Endothelial cell of umbilical vein (primary cell): ENCODE measurements at regions not wholly inside any gene's neighbourhood (a gene's known extent, or its start where the extent isn't known, plus 50 kb on each side); places are given as distances from the start of the nearest gene placed in this dataset.

ENCODE experiments used
- BruUV-seq: library from RNA; stranded (reverse); fragments of 400-500 nt; replicated peaks from 2 replicates; lab custom pipeline; 2021; lab: Mats Ljungman, UMichigan
- CTCF ChIA-PET: fragments of 300-600, 350-600 bp; sonication (Branson Sonifier 250); formaldehyde crosslinking; loops from one replicate; lab custom pipeline; 2021; ENCODE audit warnings: antibody characterized with exemption, inconsistent platforms; lab: Charles Lee
- POLR2A ChIA-PET: fragments of 300-600, 350-600 bp; sonication (Branson Sonifier 250); formaldehyde crosslinking; loops from one replicate; lab custom pipeline; 2021; ENCODE audit warnings: antibody characterized with exemption, inconsistent platforms; lab: Charles Lee
- DNase-seq: peaks from one replicate; pipeline ENCODE4 v3.0.0-alpha.2; 2011; ENCODE audit warnings: low read depth, low spot score
- FAIRE-seq: peaks from 2 replicates; lab custom pipeline; 2011; peaks lifted over from hg19 to GRCh38; lab: Jason Lieb, UNC
- H2AFZ ChIP-seq: 2 replicates; pipeline ENCODE4 v1.6.0; 2012; ENCODE audit warnings: low read depth, low read length, control low read depth, inconsistent platforms
- H3K27ac ChIP-seq: 2 replicates; pipeline ENCODE4 v1.5.1; 2011; ENCODE audit warnings: low read depth, mild to moderate bottlenecking, control low read depth, low read length, moderate library complexity; ENCODE audit not compliant: insufficient read depth
- H3K27me3 ChIP-seq, 2 experiments: 2 replicates each; pipeline versions ENCODE4 v1.6.0 to v1.6.1; 2011; ENCODE audit warnings: low read length in 2 of 2, mixed read lengths in 1 of 2; ENCODE audit not compliant: control insufficient read depth in 2 of 2, insufficient read depth in 2 of 2
- H3K36me3 ChIP-seq, 2 experiments: 2 replicates in 1 of 2; 3 replicates in 1 of 2; pipeline ENCODE4 v1.5.1; 2011; ENCODE audit warnings: low read length in 2 of 2, mild to moderate bottlenecking in 1 of 2, moderate library complexity in 1 of 2; ENCODE audit not compliant: control insufficient read depth in 2 of 2, insufficient read depth in 2 of 2; ENCODE audit errors: extremely low read depth in 1 of 2
- H3K4me1 ChIP-seq: 3 replicates; pipeline ENCODE4 v1.5.1; 2011; ENCODE audit warnings: mild to moderate bottlenecking, low read length; ENCODE audit not compliant: control insufficient read depth, insufficient read depth; ENCODE audit errors: extremely low read depth
- H3K4me2 ChIP-seq: 2 replicates; pipeline ENCODE4 v1.6.1; 2011; ENCODE audit warnings: low read length, control low read depth, mixed read lengths; ENCODE audit not compliant: insufficient read depth
- H3K4me3 ChIP-seq, 3 experiments: fragments of 200-600 bp in 1 of 3; sonication (generic), shearing (Covaris generic) in 1 of 3; replicated peaks in 1 of 3; 2 replicates each; pipeline ENCODE4 v1.5.1; 2011 to 2016; ENCODE audit warnings: control low read depth in 3 of 3, low read length in 3 of 3, mild to moderate bottlenecking in 2 of 3, inconsistent platforms in 1 of 3, low read depth in 1 of 3, moderate library complexity in 1 of 3; ENCODE audit not compliant: insufficient read depth in 1 of 3
- H3K79me2 ChIP-seq: 2 replicates; pipeline ENCODE4 v1.6.0; 2012; ENCODE audit warnings: low read length, inconsistent platforms; ENCODE audit not compliant: control insufficient read depth, insufficient read depth
- H3K9ac ChIP-seq: replicated peaks from 2 replicates; pipeline ENCODE3; 2011; ENCODE audit warnings: low read length, control low read depth; ENCODE audit not compliant: insufficient read depth; ENCODE audit errors: extremely low read depth
- H3K9me1 ChIP-seq: replicated peaks from 3 replicates; pipeline ENCODE4 v1.6.0; 2011; ENCODE audit warnings: mild to moderate bottlenecking, low read length; ENCODE audit not compliant: control insufficient read depth, insufficient read depth; ENCODE audit errors: extremely low read depth
- H3K9me3 ChIP-seq: replicated peaks from 2 replicates; pipeline ENCODE4 v1.5.1; 2012; ENCODE audit warnings: low read length, inconsistent platforms; ENCODE audit not compliant: control insufficient read depth, insufficient read depth
- H4K20me1 ChIP-seq: replicated peaks from 2 replicates; pipeline ENCODE3; 2011; ENCODE audit warnings: mild to moderate bottlenecking, low read length; ENCODE audit not compliant: control insufficient read depth, insufficient read depth; ENCODE audit errors: extremely low read depth
- JUN ChIP-seq: IDR thresholded peaks from 2 replicates; pipeline ENCODE4 v1.6.1; 2011; ENCODE audit warnings: borderline replicate concordance, low read depth; ENCODE audit not compliant: insufficient read length, insufficient read depth
- POLR2A ChIP-seq: IDR thresholded peaks from 2 replicates; pipeline ENCODE4 v1.6.1; 2012; ENCODE audit warnings: low read depth, mild to moderate bottlenecking, control low read depth, low read length
- dilution Hi-C: fragments of 300-500 bp; cut with MboI; formaldehyde crosslinking; loops from one replicate; pipeline ENCODE4 v1.15.0; 2019; ENCODE audit warnings: low sequenced_read_pairs; ENCODE audit not compliant: extremely low pct_ligation_motif_present
- intact Hi-C: fragments of 100-400 bp; cut with micrococcal nuclease; formaldehyde crosslinking; loops from one replicate; pipeline ENCODE4 v1.10.0; 2022

- dilution Hi-C loops (no loop called here), intact Hi-C loops (no loop called here)
- peaks cover 2% of the 10 kb centered on the region for H3K9me3 ChIP-seq
- no peak overlapping the region for H3K4me3 ChIP-seq
- H3K9ac ChIP-seq = no peak overlapping the region
- DNase-seq (no peak), FAIRE-seq (no peak)
- no peaks in the 10 kb centered on the region for H3K27me3 ChIP-seq
- BruUV-seq = no TSS peak
- H3K79me2 ChIP-seq = no peaks in the 10 kb centered on the region
- ChIA-PET POLR2A (no interaction called here), CTCF (no interaction called here)
- no peak for TF ChIP-seq JUN
- H2AFZ ChIP-seq = no peak overlapping the region
- H4K20me1 ChIP-seq = no peaks in the 10 kb centered on the region
- no peaks in the 10 kb centered on the region for H3K9me1 ChIP-seq
- no peaks in the 10 kb centered on the region for H3K36me3 ChIP-seq
- no peak overlapping the region for H3K27ac ChIP-seq
- no peaks in the 10 kb centered on the region for H3K4me1 ChIP-seq
- H3K4me2 ChIP-seq = no peak overlapping the region
Measured at GRCh38 chr10:20608503-20608902, 288.6 kb downstream of the NEBL start.

- Histone ChIP-seq H3K27me3 (no peaks in the 10 kb centered on the region), H3K9ac (no peak overlapping the region), H3K36me3 (no peaks in the 10 kb centered on the region), H4K20me1 (no peaks in the 10 kb centered on the region), H3K4me3 (no peak overlapping the region), H3K9me3 (peaks cover 2% of the 10 kb centered on the region), H3K79me2 (no peaks in the 10 kb centered on the region), H3K4me1 (no peaks in the 10 kb centered on the region), H3K9me1 (no peaks in the 10 kb centered on the region), H3K4me2 (no peak overlapping the region), H2AFZ (no peak overlapping the region), H3K27ac (no peak overlapping the region)
- peak; percentile 23 for TF ChIP-seq JUN
- TF ChIP-seq POLR2A = no peak
- no TSS peak for BruUV-seq
- CTCF ChIA-PET = no interaction called here
- intact Hi-C loops = no loop called here
- dilution Hi-C loops = no loop called here
- FAIRE-seq (no peak), DNase-seq (no peak)
- POLR2A ChIA-PET = no interaction called here
Measured at GRCh38 chr10:20606985-20607384, 290.1 kb downstream of the NEBL start.
